Activated CD4-positive, alpha-beta T cell treated with anti-CD3 and anti-CD28 coated beads, Interleukin-2, amount 10 ng/mL, durations not matched to agents 7 days and 5 days (primary cell): ENCODE measurements at regions not wholly inside any gene's neighbourhood (a gene's known extent, or its start where the extent isn't known, plus 50 kb on each side); places are given as distances from the start of the nearest gene placed in this dataset.

Experiments
- CTCF ChIA-PET: fragments of 350-600 bp; sonication (Branson Sonifier 250); formaldehyde crosslinking; loops from one replicate; lab custom pipeline; 2021; ENCODE audit warnings: antibody characterized with exemption; lab: Charles Lee
- POLR2A ChIA-PET: fragments of 350-600 bp; sonication (Branson Sonifier 250); formaldehyde crosslinking; loops from one replicate; lab custom pipeline; 2021; ENCODE audit warnings: antibody characterized with exemption; lab: Charles Lee
- DNase-seq: peaks from one replicate; pipeline ENCODE4 v3.0.0-alpha.2; 2020
- H3K27ac Mint-ChIP-seq: one replicate; pipeline ENCODE4 v1.8.0; 2021; ENCODE audit warnings: mild to moderate bottlenecking, moderate library complexity, mixed read lengths
- H3K27me3 Mint-ChIP-seq: one replicate; pipeline ENCODE4 v1.8.0; 2021; ENCODE audit warnings: mixed read lengths
- H3K36me3 Mint-ChIP-seq: one replicate; pipeline ENCODE4 v1.8.0; 2021; ENCODE audit warnings: low read depth, mixed read lengths
- H3K4me1 Mint-ChIP-seq: one replicate; pipeline ENCODE4 v1.8.0; 2021; ENCODE audit warnings: mixed read lengths
- H3K4me3 Mint-ChIP-seq: one replicate; pipeline ENCODE4 v1.8.0; 2021; ENCODE audit warnings: mild to moderate bottlenecking, moderate library complexity, mixed read lengths
- H3K9me3 Mint-ChIP-seq: one replicate; pipeline ENCODE4 v1.8.0; 2021; ENCODE audit warnings: mixed read lengths

DNA sequence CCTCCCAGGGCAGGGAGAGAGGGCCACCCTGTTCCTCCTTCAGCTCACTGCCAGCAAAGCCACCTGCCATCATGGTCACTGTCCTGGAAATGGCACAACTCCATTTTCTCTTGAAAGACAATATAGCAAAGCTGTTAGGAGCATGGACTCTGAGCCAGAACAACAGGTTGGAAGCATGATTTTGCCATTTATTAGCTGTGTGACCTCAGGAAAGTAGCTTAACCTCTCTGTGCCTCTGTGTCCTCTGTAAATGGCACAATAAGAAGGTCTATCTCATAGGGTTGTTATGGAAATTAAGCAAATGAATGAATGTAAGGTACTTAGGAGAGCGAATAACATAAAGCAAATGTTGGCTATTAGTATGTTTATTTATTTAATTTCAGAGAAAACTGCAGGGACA is 730.4 kb upstream of the ID2 start:
- H3K27ac Mint-ChIP-seq: no peak overlapping the region
- H3K4me1 Mint-ChIP-seq: no peaks in the 10 kb centered on the region
- H3K36me3 Mint-ChIP-seq: no peaks in the 10 kb centered on the region
- no peaks in the 10 kb centered on the region for H3K9me3 Mint-ChIP-seq
- H3K4me3 Mint-ChIP-seq: no peak overlapping the region
- CTCF ChIA-PET: interaction anchor here (1.2 kb wide), 1 partner anchor 24 kb away, joined by 3 read pairs; no protein-coding TSS in a partner anchor
- H3K27me3 Mint-ChIP-seq: no peaks in the 10 kb centered on the region
- DNase-seq: no peak
- POLR2A ChIA-PET: no interaction called here

DNA sequence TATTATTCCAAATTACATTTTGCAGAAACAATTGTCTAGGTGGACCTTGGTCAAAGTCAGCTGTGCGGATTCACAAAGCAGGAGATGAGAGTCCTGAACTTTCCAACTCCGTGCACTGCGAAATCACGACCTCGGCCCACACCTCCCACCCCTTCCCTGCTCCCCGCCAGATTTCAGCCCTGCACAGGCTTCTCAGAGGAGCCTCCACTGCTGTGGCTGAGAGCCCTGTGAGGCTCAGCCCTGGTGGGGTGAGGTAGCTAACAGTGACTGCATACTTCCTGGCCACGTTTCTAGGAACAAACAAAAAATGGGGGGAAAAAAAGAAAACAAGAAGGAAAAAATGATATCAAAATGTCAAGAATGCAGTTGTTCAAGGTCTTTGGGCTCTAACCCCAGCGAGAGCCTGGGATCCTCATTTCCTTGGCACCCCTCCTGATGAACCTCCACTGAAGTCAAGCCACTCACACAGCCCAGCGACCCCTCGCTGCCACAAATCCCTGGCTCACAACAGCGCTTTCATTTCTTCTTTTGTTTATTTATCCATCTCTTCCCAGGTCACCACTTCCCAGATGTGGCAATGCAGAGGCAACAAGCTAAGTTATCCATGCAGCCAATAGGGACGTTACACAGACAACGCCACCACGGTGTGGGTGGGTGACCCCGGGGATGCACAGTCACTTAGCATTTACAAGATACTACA is 729.7 kb upstream of the ID2 start:
- no peaks in the 10 kb centered on the region for H3K27me3 Mint-ChIP-seq
- H3K9me3 Mint-ChIP-seq: no peaks in the 10 kb centered on the region
- no peak overlapping the region for H3K27ac Mint-ChIP-seq
- H3K4me3 Mint-ChIP-seq: no peak overlapping the region
- CTCF ChIA-PET: interaction anchor here (1.2 kb wide), 1 partner anchor 23 kb away, joined by 3 read pairs; no protein-coding TSS in a partner anchor
- no peaks in the 10 kb centered on the region for H3K4me1 Mint-ChIP-seq
- POLR2A ChIA-PET: interaction anchor here (0.6 kb wide), 1 partner anchor 115 kb away, joined by 4 read pairs; no protein-coding TSS in a partner anchor
- no peaks in the 10 kb centered on the region for H3K36me3 Mint-ChIP-seq
- DNase-seq: no peak

DNA sequence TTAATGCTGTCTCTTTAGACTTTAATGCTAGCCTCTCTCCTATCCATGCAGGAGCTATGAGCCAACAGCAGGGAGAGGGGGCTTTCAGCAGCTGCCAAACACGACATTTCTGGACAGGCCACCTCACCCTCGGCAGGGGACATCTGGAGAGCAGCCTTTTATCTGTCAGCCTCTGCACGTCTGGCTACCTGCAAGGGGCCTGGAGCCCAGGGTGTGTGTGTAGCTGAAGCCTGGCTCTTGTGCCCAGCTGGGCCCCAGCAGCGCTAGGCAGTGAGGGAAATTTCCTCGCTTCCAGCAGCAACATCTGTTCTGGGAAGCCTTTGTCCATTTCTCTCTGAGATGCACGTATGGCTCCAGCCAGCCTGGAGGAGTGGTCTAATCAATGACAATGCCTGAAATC is 728.7 kb upstream of the ID2 start:
- Mint-ChIP-seq H3K4me1 (no peaks in the 10 kb centered on the region), H3K36me3 (no peaks in the 10 kb centered on the region), H3K27ac (no peak overlapping the region), H3K4me3 (no peak overlapping the region), H3K27me3 (no peaks in the 10 kb centered on the region), H3K9me3 (no peaks in the 10 kb centered on the region)
- ChIA-PET POLR2A (no interaction called here), CTCF (interaction anchor here (1.0 to 1.4 kb wide), 3 partner anchors 10 to 25 kb away, joined by 3 to 5 read pairs (median 3); no protein-coding TSS in a partner anchor)
- no peak for DNase-seq

DNA sequence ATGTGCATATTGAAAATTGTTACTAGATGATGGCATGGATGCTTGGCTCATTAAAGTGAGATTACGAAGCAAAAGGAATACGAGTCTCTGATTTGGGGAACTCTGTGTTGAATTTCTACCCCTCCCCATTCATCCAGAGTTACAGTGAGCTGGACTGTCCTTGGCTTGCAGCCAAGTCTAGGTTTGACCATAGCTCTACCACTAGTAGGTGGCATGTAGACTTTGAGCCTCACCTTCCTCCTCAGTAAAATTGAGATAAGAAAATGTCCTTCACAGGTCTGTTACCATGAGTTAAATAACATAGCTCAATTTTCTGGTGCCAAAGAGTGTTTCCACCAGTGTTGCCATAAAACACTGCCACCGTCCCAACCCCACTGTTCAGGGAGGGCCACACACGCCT is 727.6 kb upstream of the ID2 start:
- no peaks in the 10 kb centered on the region for H3K4me1 Mint-ChIP-seq
- no peaks in the 10 kb centered on the region for H3K36me3 Mint-ChIP-seq
- no peak for DNase-seq
- H3K27me3 Mint-ChIP-seq: no peaks in the 10 kb centered on the region
- no peaks in the 10 kb centered on the region for H3K9me3 Mint-ChIP-seq
- no peak overlapping the region for H3K4me3 Mint-ChIP-seq
- H3K27ac Mint-ChIP-seq: no peak overlapping the region
- ChIA-PET CTCF (interaction anchor here (0.6 to 1.4 kb wide), 5 partner anchors 10 to 24 kb away, joined by 3 to 8 read pairs (median 3); no protein-coding TSS in a partner anchor), POLR2A (no interaction called here)

DNA sequence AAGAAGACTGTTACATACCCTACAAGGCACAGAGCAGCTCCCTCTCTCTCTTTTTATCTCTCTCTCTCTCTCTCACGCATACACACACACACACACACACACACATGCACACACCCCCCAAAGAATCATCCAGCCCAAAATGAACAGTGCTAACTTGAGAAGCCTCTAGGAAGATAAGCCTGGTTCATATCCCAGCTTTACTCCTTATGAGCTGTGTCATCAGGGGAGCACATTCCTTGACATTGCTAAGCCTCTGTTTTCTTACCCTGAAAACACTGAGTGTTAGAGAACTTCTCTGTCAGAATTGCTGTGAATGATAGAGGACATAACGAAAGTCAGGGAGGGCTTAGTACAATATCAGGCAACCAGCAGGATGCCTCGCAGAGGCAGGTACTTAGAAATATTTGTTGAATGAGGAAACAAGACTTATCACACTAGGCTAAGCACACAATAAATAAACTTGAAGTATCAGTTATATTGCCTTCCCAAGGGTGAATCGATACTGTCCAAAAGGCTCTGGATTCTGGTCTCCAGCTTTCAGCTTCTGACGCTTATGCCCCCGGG is 725.6 kb upstream of the ID2 start:
- H3K27me3 Mint-ChIP-seq: no peaks in the 10 kb centered on the region
- H3K27ac Mint-ChIP-seq: no peak overlapping the region
- no peaks in the 10 kb centered on the region for H3K4me1 Mint-ChIP-seq
- H3K4me3 Mint-ChIP-seq: no peak overlapping the region
- no peaks in the 10 kb centered on the region for H3K36me3 Mint-ChIP-seq
- no peaks in the 10 kb centered on the region for H3K9me3 Mint-ChIP-seq
- ChIA-PET CTCF (interaction anchor here (0.6 kb wide), 1 partner anchor 249 kb away, joined by 6 read pairs; no protein-coding TSS in a partner anchor), POLR2A (no interaction called here)
- DNase-seq: no peak

DNA sequence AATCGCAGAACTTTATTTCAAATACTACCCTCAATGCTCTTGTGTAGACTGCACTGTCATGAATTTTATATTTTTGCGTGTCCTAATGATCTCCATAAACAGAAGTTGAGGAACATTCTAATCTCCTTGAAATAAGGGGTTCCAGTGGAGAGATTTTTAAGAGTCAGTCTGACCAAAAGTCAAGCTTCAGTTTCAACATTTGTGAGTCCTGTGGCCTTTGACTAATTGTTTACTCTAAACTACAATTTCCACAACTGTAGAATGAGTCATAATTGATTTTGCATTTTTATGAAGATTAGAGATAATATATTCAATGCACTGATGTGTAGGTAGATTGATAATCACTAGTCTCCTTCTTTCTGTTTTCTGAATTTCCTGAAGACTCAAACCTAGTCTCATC is 720.3 kb upstream of the ID2 start:
- no peak overlapping the region for H3K27ac Mint-ChIP-seq
- H3K27me3 Mint-ChIP-seq: no peaks in the 10 kb centered on the region
- no peak overlapping the region for H3K4me3 Mint-ChIP-seq
- POLR2A ChIA-PET: no interaction called here
- no peaks in the 10 kb centered on the region for H3K9me3 Mint-ChIP-seq
- no peaks in the 10 kb centered on the region for H3K4me1 Mint-ChIP-seq
- no peaks in the 10 kb centered on the region for H3K36me3 Mint-ChIP-seq
- CTCF ChIA-PET: interaction anchor here (1.7 kb wide), 1 partner anchor 13 kb away, joined by 3 read pairs; no protein-coding TSS in a partner anchor
- DNase-seq: no peak

DNA sequence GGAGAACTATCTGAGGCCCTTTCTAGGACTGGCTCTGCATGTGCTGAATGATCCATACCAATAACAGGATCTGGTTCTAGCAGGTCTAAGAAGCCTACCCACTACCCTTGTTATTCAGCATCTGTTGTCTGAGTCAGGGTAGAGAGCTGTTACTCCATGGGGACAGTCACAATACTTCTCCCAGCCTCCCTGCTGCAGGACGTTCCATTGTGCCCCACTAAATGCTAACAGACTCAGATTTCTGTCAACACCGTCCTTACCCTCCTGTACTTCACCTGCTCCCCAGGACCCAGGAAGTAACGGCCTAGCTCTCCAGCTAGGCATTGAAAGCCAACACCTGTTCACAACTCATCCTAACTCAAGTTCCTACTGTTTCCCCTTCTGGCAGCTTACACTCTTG is 719.7 kb upstream of the ID2 start:
- Mint-ChIP-seq H3K27ac (no peak overlapping the region), H3K36me3 (no peaks in the 10 kb centered on the region), H3K27me3 (no peaks in the 10 kb centered on the region), H3K4me1 (no peaks in the 10 kb centered on the region), H3K9me3 (no peaks in the 10 kb centered on the region), H3K4me3 (no peak overlapping the region)
- CTCF ChIA-PET: no interaction called here
- no peak for DNase-seq
- POLR2A ChIA-PET: no interaction called here

DNA sequence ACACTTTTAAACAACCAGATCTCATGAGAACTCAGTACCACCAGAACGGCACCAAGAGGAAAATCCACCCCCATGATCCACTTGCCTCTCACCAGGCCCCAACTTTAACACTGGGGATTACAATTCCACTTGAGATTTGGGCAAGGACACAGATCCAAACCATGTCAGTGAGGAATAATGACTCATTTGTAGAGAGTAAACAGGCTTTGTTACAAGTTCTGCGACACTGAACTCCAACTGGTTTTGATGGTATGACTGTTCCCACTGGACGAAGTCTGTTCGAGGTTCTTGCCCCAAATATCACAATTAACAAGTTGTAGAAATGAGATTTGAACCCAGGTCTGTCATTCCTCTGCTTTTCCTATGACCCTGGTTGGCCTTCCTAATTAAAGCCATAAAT is 718.1 kb upstream of the ID2 start:
- no peak for DNase-seq
- no peaks in the 10 kb centered on the region for H3K9me3 Mint-ChIP-seq
- H3K36me3 Mint-ChIP-seq: no peaks in the 10 kb centered on the region
- ChIA-PET POLR2A (no interaction called here), CTCF (no interaction called here)
- H3K4me1 Mint-ChIP-seq: no peaks in the 10 kb centered on the region
- no peak overlapping the region for H3K27ac Mint-ChIP-seq
- H3K4me3 Mint-ChIP-seq: no peak overlapping the region
- H3K27me3 Mint-ChIP-seq: no peaks in the 10 kb centered on the region

DNA sequence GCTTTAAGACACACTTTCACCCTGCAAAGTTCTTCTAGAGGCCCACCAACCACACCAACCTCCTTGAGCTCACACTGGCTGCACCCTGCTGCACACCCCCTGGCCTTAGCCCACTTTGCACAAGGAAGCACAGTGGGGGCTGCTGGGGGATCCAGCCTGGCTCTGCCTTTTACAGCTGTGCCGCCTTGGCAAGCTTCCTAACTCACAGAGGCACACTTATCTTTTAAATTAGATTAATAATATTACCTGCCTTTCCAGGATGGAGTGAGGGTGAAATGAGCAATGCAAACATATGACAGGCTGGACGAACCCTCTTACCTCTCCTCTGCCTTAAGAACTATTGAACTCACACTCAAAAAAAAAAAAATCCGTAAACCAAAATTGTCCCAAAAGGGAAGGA is 715.8 kb upstream of the ID2 start:
- ChIA-PET CTCF (interaction anchor here (0.5 to 0.8 kb wide), 2 partner anchors 22 to 1101 kb away, joined by 3 to 5 read pairs; no protein-coding TSS in a partner anchor), POLR2A (no interaction called here)
- no peaks in the 10 kb centered on the region for H3K4me1 Mint-ChIP-seq

DNA sequence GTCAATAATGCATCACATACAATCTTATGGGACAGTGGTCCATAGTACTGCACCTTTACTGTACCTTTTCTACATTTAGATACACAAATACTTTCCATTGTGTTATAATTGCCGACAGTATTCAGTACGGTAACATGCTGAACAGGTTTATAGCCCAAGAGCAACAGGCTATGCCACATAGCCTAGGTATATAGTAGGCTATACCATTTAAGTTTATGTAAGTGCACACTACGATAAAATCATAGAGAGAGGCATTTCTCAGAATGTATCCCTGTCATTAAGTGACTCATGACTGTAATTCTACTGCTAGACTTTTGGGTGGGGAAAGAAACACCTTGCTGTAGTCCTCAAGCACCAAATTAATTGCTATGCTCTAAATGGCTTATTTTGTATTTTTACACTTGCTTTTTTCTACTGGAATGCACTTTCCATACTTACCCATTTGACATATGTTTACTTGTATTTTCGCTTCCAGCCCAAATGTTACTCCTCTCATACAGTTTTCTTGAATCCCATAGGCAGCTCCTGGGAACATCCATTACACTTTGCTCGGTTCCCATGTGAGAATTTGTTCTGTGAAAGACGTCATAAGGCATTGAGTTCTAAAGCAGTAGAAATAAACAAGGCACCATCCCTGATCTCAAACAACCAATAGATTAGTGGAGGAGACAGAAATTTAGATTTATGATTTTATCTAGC is 714.0 kb upstream of the ID2 start:
- H3K27ac Mint-ChIP-seq: no peak overlapping the region
- no peak for DNase-seq
- CTCF ChIA-PET: interaction anchor here (0.6 to 1.2 kb wide), 2 partner anchors 18 to 34 kb away, joined by 3 read pairs; no protein-coding TSS in a partner anchor
- H3K4me3 Mint-ChIP-seq: no peak overlapping the region
- H3K4me1 Mint-ChIP-seq: no peaks in the 10 kb centered on the region
- H3K27me3 Mint-ChIP-seq: no peaks in the 10 kb centered on the region
- H3K9me3 Mint-ChIP-seq: peaks cover 6% of the 10 kb centered on the region
- POLR2A ChIA-PET: no interaction called here
- H3K36me3 Mint-ChIP-seq: no peaks in the 10 kb centered on the region

More for the DNA sequence above, 715.8 kb upstream of the ID2 start:
- H3K27me3 Mint-ChIP-seq: no peaks in the 10 kb centered on the region
- no peak for DNase-seq
- H3K27ac Mint-ChIP-seq: no peak overlapping the region
- no peaks in the 10 kb centered on the region for H3K36me3 Mint-ChIP-seq
- no peak overlapping the region for H3K4me3 Mint-ChIP-seq
- H3K9me3 Mint-ChIP-seq: peaks cover 5% of the 10 kb centered on the region

DNA sequence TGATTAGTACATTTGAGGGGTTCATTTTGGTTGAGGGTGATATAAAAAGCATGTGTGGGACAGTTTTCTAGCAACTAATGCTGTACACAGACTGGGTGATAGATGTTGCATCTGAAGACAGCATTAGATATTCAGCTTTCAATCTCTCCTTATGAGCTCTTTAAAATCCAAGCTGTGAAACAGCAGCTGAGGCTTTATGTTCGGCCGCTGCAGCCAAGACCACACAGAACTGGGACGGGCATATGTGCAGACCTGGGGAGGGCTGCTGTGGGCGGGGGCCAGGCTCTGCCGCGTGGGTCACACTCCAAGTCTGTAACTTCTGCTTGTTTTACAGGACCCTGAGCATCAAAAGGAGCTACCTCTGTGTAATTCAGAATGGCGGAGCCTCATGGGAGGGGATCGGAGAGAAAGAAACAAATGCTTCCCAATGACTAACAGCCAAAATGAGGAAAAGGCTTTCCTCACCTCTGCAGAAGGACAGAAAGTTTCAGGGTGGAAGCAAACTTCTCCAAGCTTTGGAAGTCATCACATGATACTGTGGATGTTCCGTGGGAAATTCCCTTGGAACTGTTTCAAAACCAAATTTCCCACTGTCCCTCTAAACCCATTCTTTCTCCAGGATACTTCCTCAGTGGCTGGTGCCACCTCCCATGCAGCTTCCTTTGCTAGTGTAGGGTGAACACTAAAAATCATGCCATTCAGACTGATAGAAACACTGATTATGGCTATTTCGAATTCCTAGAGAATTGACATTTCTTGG is 711.9 kb upstream of the ID2 start:
- H3K36me3 Mint-ChIP-seq: no peaks in the 10 kb centered on the region
- no peak overlapping the region for H3K4me3 Mint-ChIP-seq
- H3K27ac Mint-ChIP-seq: no peak overlapping the region
- H3K9me3 Mint-ChIP-seq: peaks cover 6% of the 10 kb centered on the region
- H3K4me1 Mint-ChIP-seq: no peaks in the 10 kb centered on the region
- ChIA-PET CTCF (interaction anchor here (2.1 to 2.5 kb wide), 2 partner anchors 14 to 15 kb away, joined by 7 to 8 read pairs; no protein-coding TSS in a partner anchor), POLR2A (no interaction called here)
- no peak for DNase-seq
- H3K27me3 Mint-ChIP-seq: no peaks in the 10 kb centered on the region

DNA sequence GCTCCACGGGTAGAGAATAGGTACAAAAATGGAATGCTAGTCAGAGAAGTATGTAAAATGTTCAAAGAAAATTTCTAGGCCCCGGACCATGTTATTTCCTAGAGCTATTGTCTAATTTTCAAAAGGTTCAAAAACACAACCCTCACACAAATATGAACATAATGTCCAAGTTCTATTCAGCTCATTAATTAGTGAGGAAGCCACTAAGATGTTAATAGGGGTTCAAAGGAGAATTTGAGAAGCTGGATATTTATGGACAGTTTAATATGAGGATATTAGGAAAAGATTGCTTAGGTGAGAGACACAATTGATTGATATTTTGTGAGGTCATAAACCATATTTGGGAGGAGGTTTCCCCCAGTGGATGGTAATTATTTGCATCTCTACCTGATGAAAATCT is 710.6 kb upstream of the ID2 start:
- Mint-ChIP-seq H3K4me3 (no peak overlapping the region), H3K27ac (no peak overlapping the region), H3K27me3 (no peaks in the 10 kb centered on the region), H3K9me3 (peaks cover 6% of the 10 kb centered on the region), H3K36me3 (no peaks in the 10 kb centered on the region), H3K4me1 (no peaks in the 10 kb centered on the region)
- CTCF ChIA-PET: interaction anchor here (1.7 kb wide), 1 partner anchor 14 kb away, joined by 7 read pairs; no protein-coding TSS in a partner anchor
- POLR2A ChIA-PET: interaction anchor here (0.6 kb wide), 1 partner anchor 680 kb away, joined by 3 read pairs; no protein-coding TSS in a partner anchor
- no peak for DNase-seq
